ENCODE measurements at regions not wholly inside any gene's neighbourhood (a gene's known extent, or its start where the extent isn't known, plus 50 kb on each side); places are given as distances from the start of the nearest gene placed in this dataset.
A peak's percentile ranks its signal among the peaks of the same experiment; 100 is the strongest.

GRCh38 chr18:41113885-41114482 lies 841.0 kb upstream of the PIK3C3 start:
- DNase-seq (ENCODE audit: low read depth), result peak; percentile 38
- Histone ChIP-seq H3K4me3 (ENCODE audit: low read depth, low read length) (no peak overlapping the region), H3K36me3 (ENCODE audit: control insufficient read depth, insufficient read depth, low read length) (no peaks in the 10 kb centered on the region), H3K27me3 (ENCODE audit: control insufficient read depth, insufficient read depth, low read length) (no peaks in the 10 kb centered on the region)
- FAIRE-seq, result no peak
- no peak for TF ChIP-seq CTCF (IDR thresholded peaks at IDR 0.05; ENCODE audit: insufficient read depth, low read length, severe bottlenecking)

- FAIRE-seq (no peak), DNase-seq (ENCODE audit: low read depth) (no peak)
- Histone ChIP-seq H3K4me3 (ENCODE audit: low read depth, low read length) (no peak overlapping the region), H3K27me3 (ENCODE audit: control insufficient read depth, insufficient read depth, low read length) (no peaks in the 10 kb centered on the region), H3K36me3 (ENCODE audit: control insufficient read depth, insufficient read depth, low read length) (no peaks in the 10 kb centered on the region)
- TF ChIP-seq CTCF (IDR thresholded peaks at IDR 0.05; ENCODE audit: insufficient read depth, low read length, severe bottlenecking), result no peak
Observed at GRCh38 chr18:41099451-41099850, 855.6 kb upstream of the PIK3C3 start.

GRCh38 chr18:41096504-41096903 lies 858.5 kb upstream of the PIK3C3 start:
- TF ChIP-seq CTCF (IDR thresholded peaks at IDR 0.05; ENCODE audit: insufficient read depth, low read length, severe bottlenecking), result peak; percentile 44
- Histone ChIP-seq H3K27me3 (ENCODE audit: control insufficient read depth, insufficient read depth, low read length) (no peaks in the 10 kb centered on the region), H3K4me3 (ENCODE audit: low read depth, low read length) (no peak overlapping the region), H3K36me3 (ENCODE audit: control insufficient read depth, insufficient read depth, low read length) (no peaks in the 10 kb centered on the region)
- FAIRE-seq (no peak), DNase-seq (ENCODE audit: low read depth) (peak; percentile 61)

- Histone ChIP-seq H3K4me3 (ENCODE audit: low read depth, low read length) (no peak overlapping the region), H3K27me3 (ENCODE audit: control insufficient read depth, insufficient read depth, low read length) (no peaks in the 10 kb centered on the region), H3K36me3 (ENCODE audit: control insufficient read depth, insufficient read depth, low read length) (no peaks in the 10 kb centered on the region)
- no peak for TF ChIP-seq CTCF (IDR thresholded peaks at IDR 0.05; ENCODE audit: insufficient read depth, low read length, severe bottlenecking)
- DNase-seq (ENCODE audit: low read depth) (peak; percentile 54), FAIRE-seq (no peak)
Observed at GRCh38 chr18:41077076-41077475, 878.0 kb upstream of the PIK3C3 start.

- Histone ChIP-seq H3K27me3 (ENCODE audit: control insufficient read depth, insufficient read depth, low read length) (no peaks in the 10 kb centered on the region), H3K36me3 (ENCODE audit: control insufficient read depth, insufficient read depth, low read length) (no peaks in the 10 kb centered on the region), H3K4me3 (ENCODE audit: low read depth, low read length) (no peak overlapping the region)
- no peak for TF ChIP-seq CTCF (IDR thresholded peaks at IDR 0.05; ENCODE audit: insufficient read depth, low read length, severe bottlenecking)
- FAIRE-seq (no peak), DNase-seq (ENCODE audit: low read depth) (peak; percentile 90)
Observed at GRCh38 chr18:41075212-41075611, 879.8 kb upstream of the PIK3C3 start.

GRCh38 chr18:41073372-41073954 lies 881.6 kb upstream of the PIK3C3 start:
- DNase-seq (ENCODE audit: low read depth) (peak; percentile 67), FAIRE-seq (no peak)

More at GRCh38 chr18:41073372-41073954, 881.6 kb upstream of the PIK3C3 start:
- Histone ChIP-seq H3K4me3 (ENCODE audit: low read depth, low read length) (no peak overlapping the region), H3K27me3 (ENCODE audit: control insufficient read depth, insufficient read depth, low read length) (no peaks in the 10 kb centered on the region), H3K36me3 (ENCODE audit: control insufficient read depth, insufficient read depth, low read length) (no peaks in the 10 kb centered on the region)
- TF ChIP-seq CTCF (IDR thresholded peaks at IDR 0.05; ENCODE audit: insufficient read depth, low read length, severe bottlenecking), result no peak

Measured in bronchial epithelial cell (primary cell).